Right lung (tissue), 2 donors: ENCODE measurements at regions not wholly inside any gene's neighbourhood (a gene's known extent, or its start where the extent isn't known, plus 50 kb on each side); places are given as distances from the start of the nearest gene placed in this dataset.
"Not testable (repeated sequence)": the region's sequence is repeated elsewhere in the genome, so short reads cannot be mapped to it uniquely, and the experiment has no call there.

Experiments used
- DNase-seq, 2 donors: peaks; one replicate each; pipeline ENCODE4 v3.0.0-alpha.2; 2013

- DNase-seq: no peak
These were observed 1126.7 kb downstream of the TUSC7 start for GRCh38 chr3:117836296-117836695.

DNA sequence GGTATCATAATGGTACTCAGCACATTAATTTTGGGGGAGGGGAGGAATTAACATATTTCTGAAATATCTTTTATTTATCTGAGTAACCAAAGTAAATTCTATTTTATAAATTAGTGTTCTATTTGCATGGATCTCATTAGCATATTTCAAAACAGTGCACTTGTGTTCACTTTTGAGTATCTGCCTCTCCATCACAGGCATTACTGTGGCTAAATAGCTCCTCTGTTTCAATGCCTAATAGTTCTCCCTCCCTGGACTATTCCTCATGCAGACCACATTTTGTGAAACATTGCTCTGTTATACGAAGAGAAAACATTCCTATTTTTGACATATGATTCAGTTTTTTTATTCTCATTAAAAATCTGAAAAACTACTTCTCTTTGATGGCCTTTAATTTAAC lies 1127.8 kb downstream of the TUSC7 start:
- DNase-seq: no peak

GRCh38 chr3:117842086-117842485 lies 1132.5 kb downstream of the TUSC7 start:
- DNase-seq: no peak

DNA sequence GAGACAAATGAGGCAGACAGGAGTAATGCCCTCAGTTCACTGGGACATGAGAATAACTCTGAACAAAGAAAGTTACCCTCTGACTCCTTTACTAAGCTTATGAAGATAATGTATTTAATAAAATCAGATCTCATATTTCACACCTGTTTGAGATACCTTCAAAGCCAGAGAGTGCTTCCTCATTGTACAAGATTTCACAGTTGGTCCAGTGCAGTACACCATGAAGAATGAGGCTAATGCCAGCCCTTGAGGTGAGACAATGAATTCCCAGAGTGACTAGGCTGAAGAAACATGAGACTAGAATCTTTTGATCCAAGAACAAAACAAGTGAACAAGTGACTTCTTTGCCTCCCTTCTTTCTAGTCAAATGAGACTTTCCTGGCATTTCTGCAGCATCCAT lies 1133.8 kb downstream of the TUSC7 start:
- DNase-seq: no peak

GRCh38 chr3:117844676-117845075 lies 1135.1 kb downstream of the TUSC7 start:
- no peak for DNase-seq

DNA sequence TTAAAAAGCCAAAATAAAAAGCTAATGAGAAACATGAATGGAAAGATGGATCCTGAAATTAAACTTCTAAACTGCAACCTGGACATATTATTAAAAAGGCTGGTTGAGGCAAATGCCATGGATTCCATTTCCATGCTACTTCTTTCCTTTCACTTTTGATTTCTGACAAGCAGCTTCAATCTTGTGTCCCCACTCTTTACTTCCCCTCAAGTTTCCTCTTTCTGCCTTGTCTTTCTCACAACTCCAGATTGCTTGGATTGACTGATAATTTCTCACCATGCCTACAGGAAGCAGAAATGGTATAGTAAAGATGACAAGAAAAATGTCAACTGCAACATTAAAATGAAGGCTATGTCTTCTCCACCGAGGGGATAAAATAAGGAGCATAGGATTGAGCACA lies 1136.7 kb downstream of the TUSC7 start:
- DNase-seq: no peak

DNA sequence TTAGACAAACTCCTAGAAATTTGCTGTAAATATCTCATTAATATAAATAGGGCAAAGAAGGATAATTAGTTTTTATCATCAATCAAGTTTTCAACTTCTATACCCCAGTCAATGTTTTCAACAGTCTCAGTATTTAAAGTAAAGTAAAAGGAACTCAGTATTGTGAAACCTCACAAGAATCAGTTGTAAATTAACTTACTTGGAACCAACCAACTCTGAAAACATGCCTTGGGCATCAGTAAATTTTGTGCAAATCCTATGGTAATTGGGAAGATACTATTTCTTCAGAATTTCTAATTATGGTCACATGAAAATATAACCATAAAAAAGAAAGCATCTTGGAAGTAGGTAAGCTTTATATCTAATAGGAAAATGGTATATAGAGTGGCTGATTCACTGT lies 1139.0 kb downstream of the TUSC7 start:
- DNase-seq: no peak

GRCh38 chr3:117853923-117854668 lies 1144.5 kb downstream of the TUSC7 start:
- DNase-seq: no peak

- no peak for DNase-seq
These were observed 1146.8 kb downstream of the TUSC7 start for GRCh38 chr3:117856354-117856753.

DNA sequence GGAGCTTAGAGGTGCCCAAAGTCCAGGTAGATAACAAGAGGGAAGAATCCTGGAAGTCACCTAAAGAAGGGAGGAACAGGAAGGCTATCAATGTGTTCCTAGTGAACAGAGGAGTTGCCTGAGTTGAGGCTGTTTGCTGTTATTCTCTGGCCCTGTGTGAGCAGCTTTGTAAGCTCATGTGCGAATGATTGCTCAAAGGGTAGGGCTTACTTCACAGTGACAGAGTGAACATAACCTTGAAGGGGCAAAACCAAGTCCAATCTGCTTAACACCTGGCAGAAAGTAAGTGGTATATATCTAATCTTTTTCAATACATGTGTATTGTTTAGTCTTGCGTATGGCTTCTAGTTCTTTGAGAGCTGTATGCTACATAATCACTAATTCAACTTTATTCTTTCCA lies 1153.6 kb downstream of the TUSC7 start:
- DNase-seq: no peak

DNA sequence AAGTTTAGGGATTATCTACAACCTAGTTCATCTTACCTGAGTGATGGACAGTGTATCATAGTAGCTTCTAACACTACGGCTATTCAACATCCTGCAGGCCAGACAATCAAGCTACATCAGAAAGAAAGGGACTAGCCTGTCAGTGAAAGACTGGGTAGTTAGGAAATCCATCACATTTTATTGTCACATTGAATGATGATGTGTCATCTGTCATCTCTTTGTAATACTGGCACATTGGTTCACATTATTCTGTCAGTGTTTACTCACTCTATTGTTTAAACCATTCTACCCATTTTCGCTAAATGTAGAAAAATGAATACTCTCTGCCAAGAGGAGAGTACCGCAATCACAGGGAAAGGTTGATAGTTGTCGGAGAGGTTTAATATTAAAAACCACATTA lies 1155.8 kb downstream of the TUSC7 start:
- no peak for DNase-seq

DNA sequence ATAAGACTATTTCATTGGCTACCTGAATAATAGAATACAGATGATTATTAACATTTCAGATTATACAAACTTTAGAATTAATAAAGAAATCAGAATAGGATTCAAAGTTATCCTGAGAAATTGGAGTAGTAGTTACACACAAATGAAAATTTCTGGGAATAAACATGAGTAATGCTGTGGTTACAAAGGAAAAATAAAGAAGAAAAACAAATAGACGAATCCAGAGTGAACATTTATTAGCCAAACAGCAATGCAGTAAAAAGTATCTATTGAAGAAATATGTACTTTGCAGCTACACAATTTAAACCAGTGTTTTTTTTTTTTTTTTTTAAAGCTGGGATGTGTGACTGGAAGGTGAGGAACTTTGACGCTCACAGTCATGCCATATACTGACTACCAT lies 1159.2 kb downstream of the TUSC7 start:
- no peak for DNase-seq

GRCh38 chr3:117871934-117872333 lies 1162.4 kb downstream of the TUSC7 start:
- no peak for DNase-seq

DNA sequence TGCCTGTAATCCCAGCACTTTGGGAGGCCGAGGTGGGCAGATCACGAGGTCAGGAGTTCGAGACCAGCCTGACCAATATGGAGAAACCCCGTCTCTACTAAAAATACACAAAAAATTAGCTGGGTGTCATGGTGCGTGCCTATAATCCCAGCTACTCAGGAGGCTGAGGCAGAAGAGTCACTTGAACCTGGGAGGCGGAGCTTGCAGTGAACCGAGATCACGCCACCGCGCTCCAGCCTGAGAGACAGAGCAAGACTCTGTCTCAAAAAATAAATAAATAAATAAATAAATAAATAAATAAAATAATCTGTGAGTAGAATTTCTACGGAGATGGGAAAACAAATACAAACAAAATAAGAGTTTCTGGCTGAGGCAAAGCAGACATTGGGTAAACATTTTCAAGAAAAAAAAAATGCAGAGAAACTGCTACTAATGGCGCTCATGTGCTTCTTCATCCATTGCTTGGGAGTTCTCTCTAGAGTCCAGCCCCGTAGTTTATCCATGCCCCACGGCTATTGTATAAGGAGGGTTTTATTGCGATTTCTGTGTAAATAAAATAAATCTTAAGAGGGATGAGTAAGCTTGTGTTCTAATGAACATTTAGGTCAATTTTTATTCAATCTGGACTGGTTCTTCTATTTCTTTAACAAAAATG lies 1161.9 kb downstream of the IGSF11 start:
- DNase-seq: not testable (repeated sequence)

DNA sequence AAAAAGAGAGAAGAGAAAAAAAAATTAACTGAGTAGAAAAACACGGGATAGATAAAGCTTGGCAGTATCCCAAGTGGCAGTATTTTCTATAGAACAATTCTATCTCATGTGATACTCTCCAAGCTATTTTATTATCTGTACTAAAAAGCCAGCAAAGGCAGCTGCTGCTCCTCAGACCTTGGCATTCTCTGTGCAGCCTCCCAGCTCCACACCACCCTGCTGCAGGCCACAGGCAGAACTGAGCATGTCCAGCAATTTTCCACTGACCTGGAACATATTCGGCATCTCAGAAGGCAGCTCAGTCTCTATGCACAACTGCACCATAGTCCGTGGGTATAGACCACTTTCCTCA lies 1161.4 kb downstream of the IGSF11 start:
- DNase-seq: peak; percentile 25 to 31

- no peak for DNase-seq
These were observed 1160.5 kb downstream of the IGSF11 start for GRCh38 chr3:117874028-117874690.

GRCh38 chr3:117874904-117875874 lies 1159.5 kb downstream of the IGSF11 start:
- no peak for DNase-seq

GRCh38 chr3:117875887-117876286 lies 1158.8 kb downstream of the IGSF11 start:
- DNase-seq: no peak

DNA sequence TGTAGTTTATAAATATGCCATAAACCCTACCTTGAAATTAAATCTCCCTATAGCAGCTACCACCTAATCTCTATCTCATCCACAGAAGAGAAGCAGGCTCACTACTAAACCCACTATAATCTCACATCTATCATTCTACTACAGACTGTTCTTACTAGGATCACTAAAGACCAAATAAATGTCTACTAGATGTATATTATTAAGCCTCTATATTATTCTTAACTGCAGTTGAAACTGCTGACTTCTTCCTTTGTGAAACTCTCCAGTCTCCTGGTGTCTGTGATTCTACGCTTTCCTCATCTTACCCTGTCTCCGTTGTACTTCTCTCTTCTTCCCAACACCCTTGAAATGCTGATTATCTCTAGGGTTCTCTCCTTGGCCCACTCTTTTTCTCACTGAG lies 1154.0 kb downstream of the IGSF11 start:
- DNase-seq: no peak

- DNase-seq: no peak
These were observed 1153.4 kb downstream of the IGSF11 start for GRCh38 chr3:117881210-117881609.

DNA sequence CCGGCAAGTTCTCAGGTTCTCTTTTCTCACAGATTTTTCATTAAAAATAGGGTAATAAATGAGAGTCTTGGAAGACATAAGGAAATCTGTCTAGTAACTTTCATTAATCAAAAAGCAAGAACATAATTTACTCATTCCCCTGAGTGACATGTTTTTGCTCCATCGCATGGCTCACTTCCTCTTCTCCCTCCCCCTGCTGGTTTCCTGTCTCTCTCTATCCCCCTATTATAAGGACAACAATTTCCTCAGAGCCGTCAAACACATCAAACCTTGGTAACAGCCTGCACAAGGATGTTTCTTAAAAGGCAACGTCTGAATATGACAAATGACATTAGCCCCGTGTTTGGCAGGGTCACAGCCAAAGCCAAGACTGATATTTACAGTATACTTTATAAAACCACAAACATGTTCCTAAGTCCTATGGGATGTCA lies 1149.6 kb downstream of the IGSF11 start:
- no peak for DNase-seq

GRCh38 chr3:117886147-117886546 lies 1148.5 kb downstream of the IGSF11 start:
- DNase-seq: no peak
